ENCODE measurements at regions not wholly inside any gene's neighbourhood (a gene's known extent, or its start where the extent isn't known, plus 50 kb on each side); places are given as distances from the start of the nearest gene placed in this dataset.

- H3K4me3 ChIP-seq (ENCODE audit: extremely low read depth in 1 of 4, insufficient read depth in 2 of 4, low read depth in 3 of 4, low read length in 4 of 4), result no peak overlapping the region
- no peak overlapping the region for H2BK5ac ChIP-seq (ENCODE audit: low read depth, low read length)
- no peak overlapping the region for H3K23ac ChIP-seq (ENCODE audit: insufficient read length)
- no peak for DNase-seq (ENCODE audit: low read depth in 1 of 2, low spot score in 2 of 2)
- H3K56ac ChIP-seq (replicated peaks; ENCODE audit: insufficient read length, low read depth, low read length), result no peak overlapping the region
- ChIA-PET POLR2A (ENCODE audit: partially characterized antibody) (no interaction called here), CTCF (ENCODE audit: partially characterized antibody) (interaction anchor here (0.6 kb wide), 1 partner anchor 655 kb away, joined by 4 read pairs; no protein-coding TSS in a partner anchor)
- no peak overlapping the region; the same call in 1 of the 2 replicates for H4K8ac ChIP-seq (ENCODE audit: extremely low read depth, insufficient read depth, low read length)
- H3K4me1 ChIP-seq (replicated peaks in 1 of 4; ENCODE audit: control insufficient read depth in 3 of 4, insufficient read depth in 4 of 4, low read length in 3 of 4), result peaks cover 0 to 3% (median 0%) of the 10 kb centered on the region in 4 experiments; a peak in 1 of 7 replicates
- H2BK12ac ChIP-seq (ENCODE audit: low read depth, low read length), result 0 out of 2 replicates have a peak overlapping the region, but pooled peaks have one; percentile 41
- no peaks in the 10 kb centered on the region for H3K27me3 ChIP-seq (replicated peaks in 1 of 4; ENCODE audit: control insufficient read depth in 3 of 4, extremely low read depth in 1 of 4, insufficient read depth in 3 of 4, low read length in 3 of 4)
- peak overlapping the region; percentile 82; the same call in 1 of the 2 replicates for H2AFZ ChIP-seq (ENCODE audit: low read length)
- no peaks in the 10 kb centered on the region for H3K79me1 ChIP-seq (ENCODE audit: low read depth, low read length)
- no peak overlapping the region for H3K4ac ChIP-seq (replicated peaks; ENCODE audit: insufficient read length, low read depth, low read length)
- H3K18ac ChIP-seq (ENCODE audit: extremely low read depth, low read length), result no peak overlapping the region
- H3K23me2 ChIP-seq (ENCODE audit: low read depth, low read length), result no peaks in the 10 kb centered on the region; the same call in 1 of the 2 replicates
- no peak overlapping the region for H3K27ac ChIP-seq (ENCODE audit: low read depth, low read length)
- no peaks in the 10 kb centered on the region for H3K9me3 ChIP-seq (ENCODE audit: insufficient read depth in 2 of 2, low read depth in 1 of 2, low read length in 1 of 2)
- H3K36me3 ChIP-seq (ENCODE audit: control insufficient read depth in 2 of 4, insufficient read depth in 4 of 4, low read length in 3 of 4), result no peaks in the 10 kb centered on the region; a peak in 1 of 8 replicates
- H4K91ac ChIP-seq (replicated peaks; ENCODE audit: insufficient read length, low read length), result no peak overlapping the region
- no peak overlapping the region for H3K14ac ChIP-seq (ENCODE audit: insufficient read length)
- TF ChIP-seq YY1 (IDR thresholded peaks at IDR 0.05; ENCODE audit: low read depth, low read length) (no peak), NRF1 (IDR thresholded peaks at IDR 0.05; ENCODE audit: low read depth, low read length) (no peak), TCF12 (IDR thresholded peaks at IDR 0.05; ENCODE audit: low read depth, low read length) (no peak), ZNF274 (IDR thresholded peaks at IDR 0.05; ENCODE audit: borderline replicate concordance, extremely low read depth, low read length) (no peak), EZH2 (IDR thresholded peaks at IDR 0.05; ENCODE audit: low read depth, low read length, severe bottlenecking) (no peak), CBX8 (IDR thresholded peaks at IDR 0.05; ENCODE audit: borderline replicate concordance, low read depth, low read length) (no peak), HDAC6 (IDR thresholded peaks at IDR 0.05; ENCODE audit: low read depth, low read length) (no peak), TEAD4 (IDR thresholded peaks at IDR 0.05; ENCODE audit: low read depth, low read length) (no peak), SIX5 (IDR thresholded peaks at IDR 0.05; ENCODE audit: low read depth, low read length) (no peak), JUND (IDR thresholded peaks at IDR 0.05; ENCODE audit: low read length) (no peak), SRF (IDR thresholded peaks at IDR 0.05; ENCODE audit: low read depth, low read length) (no peak), GABPA (IDR thresholded peaks at IDR 0.05; ENCODE audit: borderline replicate concordance, insufficient read depth, low read length) (no peak)
- H4K20me1 ChIP-seq (replicated peaks in 1 of 2; ENCODE audit: control insufficient read depth in 1 of 2, insufficient read depth in 2 of 2, low read length in 2 of 2), result no peaks in the 10 kb centered on the region
- H2AK5ac ChIP-seq (ENCODE audit: low read depth, low read length), result no peak overlapping the region
- 88% methylated on average over 7 of the region's 7 CpGs; no CpG with 5 or more reads in 1 of the 2 experiments for WGBS, 2 experiments (ENCODE audit: extremely low coverage in 1 of 2, insufficient coverage in 1 of 2, insufficient read length in 1 of 2, insufficient replicate concordance in 2 of 2, low coverage in 1 of 2, low lambda C conversion rate in 2 of 2, missing lambda C conversion rate in 1 of 2)
- no peaks in the 10 kb centered on the region for H3K79me2 ChIP-seq (ENCODE audit: control insufficient read depth in 1 of 2, insufficient read depth in 2 of 2, low read length in 2 of 2)
- H3K4me2 ChIP-seq (ENCODE audit: insufficient read depth in 1 of 2, low read depth in 2 of 2, low read length in 2 of 2), result no peak overlapping the region
- H4K5ac ChIP-seq (ENCODE audit: insufficient read length, low read depth, low read length), result no peak overlapping the region
- H2BK120ac ChIP-seq (replicated peaks; ENCODE audit: low read depth, low read length), result no peak overlapping the region
- no peak overlapping the region for H3K9ac ChIP-seq (replicated peaks in 1 of 4; ENCODE audit: extremely low read depth in 1 of 4, low read depth in 3 of 4, low read length in 3 of 4)
- H2BK15ac ChIP-seq (ENCODE audit: low read length), result no peak overlapping the region
- no peak for FAIRE-seq
- H2BK20ac ChIP-seq (ENCODE audit: low read length), result peak overlapping the region; percentile 80; the same call in 1 of the 2 replicates
Observed at GRCh38 chr6:131381709-131382093, 191.3 kb upstream of the ARG1 start.
